ENCODE measurements at regions not wholly inside any gene's neighbourhood (a gene's known extent, or its start where the extent isn't known, plus 50 kb on each side); places are given as distances from the start of the nearest gene placed in this dataset.
A peak's percentile ranks its signal among the peaks of the same experiment; 100 is the strongest.

DNA sequence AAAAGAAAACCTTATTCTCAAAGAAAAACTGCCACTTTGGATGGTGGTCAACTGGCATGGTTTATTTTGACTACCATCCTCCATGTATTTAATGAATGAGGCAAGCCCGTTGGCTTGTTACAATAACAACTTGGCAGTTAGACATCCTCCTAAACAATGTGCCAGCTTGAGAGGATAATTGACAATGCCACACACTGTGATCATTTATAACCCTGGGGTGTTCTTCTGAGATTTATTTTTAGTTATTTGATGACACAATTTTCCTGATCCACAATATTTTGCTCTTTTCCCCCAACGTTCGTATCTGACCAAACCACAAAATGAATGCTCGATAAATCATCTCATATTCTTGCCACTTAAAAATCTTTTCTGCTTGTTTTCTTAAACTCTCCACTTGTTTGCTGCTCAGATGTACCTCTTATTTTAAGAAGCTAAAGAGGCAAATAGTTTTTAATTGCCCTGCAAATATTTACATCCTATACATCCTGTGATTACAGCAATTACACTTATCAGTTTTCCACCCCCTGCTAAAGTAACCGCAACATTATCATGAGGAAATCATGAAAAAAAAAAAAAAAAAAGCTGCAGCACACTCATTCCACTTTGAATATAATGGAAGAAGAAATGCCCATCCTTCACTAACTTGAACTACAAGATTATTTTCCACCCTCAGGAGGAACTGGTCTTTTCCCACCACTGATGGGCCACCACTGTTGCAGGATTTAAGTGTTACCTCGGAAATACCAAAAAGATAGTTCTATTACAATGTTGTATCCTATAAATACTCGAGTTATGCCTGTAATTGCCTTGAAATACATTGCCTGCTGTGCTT lies 119.9 kb downstream of the MBL2 start:
- TF ChIP-seq ISL1 (CRISPR knock-in tag; IDR thresholded peaks at IDR 0.05) (peak; percentile 65), SNAI2 (CRISPR knock-in tag; IDR thresholded peaks at IDR 0.05) (no peak), ZNF565 (CRISPR knock-in tag; conservative IDR thresholded peaks at IDR 0.05; ENCODE audit: low read depth) (no peak), CSDC2 (CRISPR knock-in tag; IDR thresholded peaks at IDR 0.05) (no peak)
- TF ChIP-seq, protein P1, sequence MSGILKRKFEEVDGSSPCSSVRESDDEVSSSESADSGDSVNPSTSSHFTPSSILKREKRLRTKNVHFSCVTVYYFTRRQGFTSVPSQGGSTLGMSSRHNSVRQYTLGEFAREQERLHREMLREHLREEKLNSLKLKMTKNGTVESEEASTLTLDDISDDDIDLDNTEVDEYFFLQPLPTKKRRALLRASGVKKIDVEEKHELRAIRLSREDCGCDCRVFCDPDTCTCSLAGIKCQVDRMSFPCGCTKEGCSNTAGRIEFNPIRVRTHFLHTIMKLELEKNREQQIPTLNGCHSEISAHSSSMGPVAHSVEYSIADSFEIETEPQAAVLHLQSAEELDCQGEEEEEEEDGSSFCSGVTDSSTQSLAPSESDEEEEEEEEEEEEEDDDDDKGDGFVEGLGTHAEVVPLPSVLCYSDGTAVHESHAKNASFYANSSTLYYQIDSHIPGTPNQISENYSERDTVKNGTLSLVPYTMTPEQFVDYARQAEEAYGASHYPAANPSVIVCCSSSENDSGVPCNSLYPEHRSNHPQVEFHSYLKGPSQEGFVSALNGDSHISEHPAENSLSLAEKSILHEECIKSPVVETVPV (CRISPR knock-in tag; IDR thresholded peaks at IDR 0.05): no peak
